ENCODE measurements at regions not wholly inside any gene's neighbourhood (a gene's known extent, or its start where the extent isn't known, plus 50 kb on each side); places are given as distances from the start of the nearest gene placed in this dataset.

DNA sequence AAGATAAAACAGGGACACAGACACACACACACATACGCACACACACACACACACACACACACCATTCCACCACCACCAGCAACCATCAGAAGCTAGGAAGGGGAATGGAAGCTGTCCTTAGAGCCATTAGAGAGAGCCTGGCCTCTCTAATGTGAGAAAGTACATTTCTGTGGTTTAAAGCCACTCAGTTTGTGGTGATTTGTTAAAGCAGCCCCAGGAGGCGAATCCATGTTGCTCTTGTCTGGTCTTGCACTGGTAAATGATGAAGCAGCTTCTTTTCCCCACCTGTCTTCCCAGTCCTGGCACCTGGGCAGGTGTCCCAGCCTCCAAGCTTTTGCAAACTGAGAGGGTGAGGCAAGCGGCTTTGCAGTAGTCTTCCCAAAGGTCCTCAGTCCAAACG lies 118.9 kb upstream of the KL start:
- TF ChIP-seq, protein P1, sequence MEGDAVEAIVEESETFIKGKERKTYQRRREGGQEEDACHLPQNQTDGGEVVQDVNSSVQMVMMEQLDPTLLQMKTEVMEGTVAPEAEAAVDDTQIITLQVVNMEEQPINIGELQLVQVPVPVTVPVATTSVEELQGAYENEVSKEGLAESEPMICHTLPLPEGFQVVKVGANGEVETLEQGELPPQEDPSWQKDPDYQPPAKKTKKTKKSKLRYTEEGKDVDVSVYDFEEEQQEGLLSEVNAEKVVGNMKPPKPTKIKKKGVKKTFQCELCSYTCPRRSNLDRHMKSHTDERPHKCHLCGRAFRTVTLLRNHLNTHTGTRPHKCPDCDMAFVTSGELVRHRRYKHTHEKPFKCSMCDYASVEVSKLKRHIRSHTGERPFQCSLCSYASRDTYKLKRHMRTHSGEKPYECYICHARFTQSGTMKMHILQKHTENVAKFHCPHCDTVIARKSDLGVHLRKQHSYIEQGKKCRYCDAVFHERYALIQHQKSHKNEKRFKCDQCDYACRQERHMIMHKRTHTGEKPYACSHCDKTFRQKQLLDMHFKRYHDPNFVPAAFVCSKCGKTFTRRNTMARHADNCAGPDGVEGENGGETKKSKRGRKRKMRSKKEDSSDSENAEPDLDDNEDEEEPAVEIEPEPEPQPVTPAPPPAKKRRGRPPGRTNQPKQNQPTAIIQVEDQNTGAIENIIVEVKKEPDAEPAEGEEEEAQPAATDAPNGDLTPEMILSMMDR (IDR thresholded peaks at IDR 0.05) = no peak
- ATAC-seq (ENCODE audit: low FRiP score) = no peak
- DNase-seq (ENCODE audit: low spot score) = no peak

DNA sequence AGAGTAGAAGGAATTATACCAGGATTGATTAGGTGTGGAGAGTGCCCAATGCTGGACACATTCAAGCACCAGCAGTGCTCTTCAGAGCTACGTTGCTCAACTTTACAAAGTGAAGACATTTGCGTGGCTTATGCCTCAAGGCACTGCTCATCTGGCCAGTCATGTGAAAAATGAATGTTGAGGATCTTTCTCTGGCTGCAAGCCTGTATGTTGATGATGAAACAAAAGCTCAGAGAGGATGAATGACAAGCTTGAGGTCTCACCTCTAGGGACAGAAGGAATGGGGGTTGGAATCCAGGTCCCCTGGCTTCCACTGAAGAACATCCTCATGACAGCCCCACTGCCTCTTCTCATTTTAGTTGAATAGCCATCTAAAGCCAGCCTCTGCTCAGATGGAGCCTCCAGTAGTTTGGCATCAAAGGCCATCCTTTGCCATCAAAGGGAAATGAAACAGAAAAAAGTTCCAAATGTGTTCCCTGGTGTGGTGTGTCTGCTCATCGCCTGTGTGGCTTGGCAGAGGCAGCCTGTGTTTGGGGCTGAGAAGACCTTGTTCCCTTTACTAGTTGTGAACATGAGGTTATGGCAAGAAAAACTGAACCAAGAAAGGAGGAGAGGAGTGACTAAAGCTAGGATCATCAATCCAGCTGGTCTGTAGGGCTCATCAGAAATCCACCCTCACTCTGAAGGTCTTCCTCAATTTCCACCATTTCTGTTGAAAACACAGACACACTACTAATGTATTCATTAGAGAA lies 114.0 kb upstream of the KL start:
- TF ChIP-seq, protein P1 (IDR thresholded peaks at IDR 0.05) = no peak
- no peak for DNase-seq (ENCODE audit: low spot score)
- peak; percentile 37 for ATAC-seq (ENCODE audit: low FRiP score)

DNA sequence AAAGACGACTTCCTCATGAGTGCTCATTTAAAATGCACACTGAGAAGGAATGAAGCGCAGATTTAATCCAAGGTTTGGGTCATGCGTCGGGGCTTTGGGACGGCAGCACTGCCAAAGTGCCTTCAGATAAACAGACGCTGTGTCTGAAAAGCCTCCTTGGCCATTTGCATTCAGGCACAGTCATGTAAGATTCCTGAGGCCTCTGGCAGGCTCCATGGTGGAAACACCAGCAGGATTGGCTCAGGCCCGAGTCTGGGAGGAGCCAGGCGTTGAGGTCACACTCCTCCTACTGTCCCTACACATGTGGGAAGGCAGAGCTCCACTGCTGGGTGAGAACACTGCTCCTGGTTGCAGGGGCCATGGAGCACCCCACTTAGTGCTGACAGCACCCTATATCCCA lies 113.3 kb upstream of the KL start:
- no peak for ATAC-seq (ENCODE audit: low FRiP score)
- TF ChIP-seq, protein P1 (IDR thresholded peaks at IDR 0.05) = no peak
- no peak for DNase-seq (ENCODE audit: low spot score)

DNA sequence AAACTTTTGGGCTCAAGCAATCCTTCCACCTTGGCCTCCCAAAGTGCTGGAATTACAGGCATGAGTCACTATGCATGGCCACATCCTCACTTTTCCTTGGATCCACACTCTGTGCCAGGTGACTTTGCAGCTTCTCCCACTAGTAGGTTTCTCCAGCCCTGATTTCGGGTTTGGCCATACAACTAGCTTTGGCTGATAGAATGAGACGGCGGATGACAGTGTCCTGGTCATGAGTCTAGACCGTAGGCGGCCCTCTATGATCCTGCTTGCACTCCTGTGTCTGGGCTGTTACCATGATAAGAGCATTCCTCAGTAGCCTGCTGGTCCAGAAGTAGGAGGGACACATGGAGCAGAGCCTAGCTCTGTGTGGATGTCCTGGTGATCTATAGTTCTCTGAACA lies 112.5 kb upstream of the KL start:
- no peak for DNase-seq (ENCODE audit: low spot score)
- ATAC-seq (ENCODE audit: low FRiP score) = no peak

DNA sequence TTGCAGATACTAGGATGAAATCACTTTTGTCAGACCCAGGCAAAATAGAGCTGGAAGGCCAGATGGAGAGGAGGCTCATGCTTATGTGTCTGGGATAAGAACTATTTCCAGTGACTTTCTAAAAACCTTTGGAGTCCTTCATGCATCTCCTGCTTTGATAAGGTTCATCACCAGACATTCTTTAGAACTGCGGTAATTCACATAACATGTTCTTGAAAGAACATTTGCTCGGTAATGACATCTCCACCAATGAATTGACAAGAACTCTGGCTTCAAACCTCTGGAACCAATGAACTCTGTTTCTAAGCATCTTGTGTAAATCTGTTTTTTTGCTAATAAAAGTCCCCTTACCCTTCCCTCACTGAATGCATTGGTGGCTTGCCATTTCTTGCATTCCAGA lies 112.0 kb upstream of the KL start:
- DNase-seq (ENCODE audit: low spot score) = no peak
- ATAC-seq (ENCODE audit: low FRiP score) = no peak
- TF ChIP-seq, protein P1 (IDR thresholded peaks at IDR 0.05) = no peak

More for the DNA sequence above, 112.5 kb upstream of the KL start:
- TF ChIP-seq, protein P1 (IDR thresholded peaks at IDR 0.05) = no peak

DNA sequence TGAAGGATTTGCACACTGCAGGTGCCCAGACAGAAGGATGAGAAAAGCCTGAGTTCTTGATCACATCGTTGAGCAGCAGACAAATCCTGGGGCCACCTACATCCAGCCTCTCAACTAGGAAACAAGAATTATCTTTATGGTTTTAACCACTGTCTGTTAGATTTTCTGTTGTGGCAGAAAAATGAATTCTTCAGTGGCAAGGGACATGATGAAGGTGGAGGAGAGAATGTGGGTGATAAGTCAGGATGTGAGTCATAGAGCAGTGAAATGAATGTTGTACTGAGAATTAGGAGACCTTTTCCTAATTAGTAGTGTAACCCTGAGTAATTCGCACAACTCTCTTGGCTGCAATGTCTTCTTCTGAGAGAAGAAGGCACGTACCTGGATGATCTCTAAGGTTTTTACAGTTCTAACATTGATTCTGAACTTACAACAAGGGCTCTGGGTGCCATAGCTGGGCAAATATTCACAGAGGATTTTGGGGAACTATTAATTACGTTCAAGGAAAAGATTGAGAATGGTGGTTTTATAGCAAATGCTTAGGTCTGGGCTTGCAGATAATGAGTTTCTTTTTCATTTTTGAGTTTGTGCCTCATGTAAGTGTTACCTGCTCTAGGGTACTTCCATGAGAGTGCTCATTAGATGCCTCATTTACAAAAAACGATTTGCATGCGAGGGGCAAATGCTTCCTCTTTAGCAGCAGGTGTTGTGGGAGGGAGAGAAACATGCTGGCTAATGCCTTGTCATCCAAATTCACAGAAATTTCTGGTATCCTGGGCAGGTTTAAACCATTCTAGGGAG lies 111.0 kb upstream of the KL start:
- ATAC-seq (ENCODE audit: low FRiP score) (no peak), DNase-seq (ENCODE audit: low spot score) (no peak)
- TF ChIP-seq, protein P1 (IDR thresholded peaks at IDR 0.05) = no peak

DNA sequence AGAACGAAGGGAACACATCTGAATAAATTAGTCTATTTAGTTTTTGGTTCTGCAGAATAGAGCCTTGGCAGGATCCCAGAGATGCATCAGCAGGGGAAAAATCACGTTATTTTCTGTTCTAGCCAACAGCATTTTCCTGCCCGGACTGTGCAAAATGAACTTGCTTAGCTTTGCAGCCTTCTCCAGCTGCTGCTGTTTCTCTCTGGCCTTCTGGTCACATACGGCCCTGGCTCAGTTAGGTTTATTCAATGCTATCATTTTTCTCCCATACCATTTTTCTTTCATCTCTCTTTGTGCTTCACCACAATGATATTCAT lies 110.4 kb upstream of the KL start:
- DNase-seq (ENCODE audit: low spot score) (no peak), ATAC-seq (ENCODE audit: low FRiP score) (no peak)
- TF ChIP-seq, protein P1 (IDR thresholded peaks at IDR 0.05) = no peak

All from omental fat pad (tissue), 3 donors.